ENCODE measurements at regions not wholly inside any gene's neighbourhood (a gene's known extent, or its start where the extent isn't known, plus 50 kb on each side); places are given as distances from the start of the nearest gene placed in this dataset.

DNA sequence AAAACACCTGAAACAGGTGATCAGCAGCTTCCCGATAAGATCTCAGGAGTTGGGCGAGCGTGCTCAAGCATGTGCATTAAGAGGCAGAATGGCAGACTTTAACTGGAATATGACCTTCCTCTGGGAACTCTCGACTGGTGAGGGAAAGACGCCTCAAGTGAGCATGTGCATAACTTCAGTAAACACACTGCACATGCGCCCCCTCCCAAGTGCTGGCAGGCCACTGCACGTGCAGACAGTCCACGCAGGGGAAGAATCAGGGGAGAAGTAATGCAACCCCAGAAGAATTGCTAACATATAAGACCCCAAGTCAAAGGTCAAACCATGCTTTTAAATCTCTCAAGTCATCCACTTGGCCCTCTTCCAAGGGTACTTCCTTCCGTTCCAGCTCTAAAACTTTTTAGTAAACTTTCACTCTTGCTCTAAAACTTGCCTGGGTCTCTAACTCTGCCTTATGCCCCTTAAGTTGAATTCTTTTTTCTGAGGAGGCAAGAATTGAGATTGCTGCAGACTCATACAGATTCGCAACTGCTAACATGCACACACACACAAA lies 541.0 kb downstream of the TNS3 start:
- ATAC-seq: no peak

DNA sequence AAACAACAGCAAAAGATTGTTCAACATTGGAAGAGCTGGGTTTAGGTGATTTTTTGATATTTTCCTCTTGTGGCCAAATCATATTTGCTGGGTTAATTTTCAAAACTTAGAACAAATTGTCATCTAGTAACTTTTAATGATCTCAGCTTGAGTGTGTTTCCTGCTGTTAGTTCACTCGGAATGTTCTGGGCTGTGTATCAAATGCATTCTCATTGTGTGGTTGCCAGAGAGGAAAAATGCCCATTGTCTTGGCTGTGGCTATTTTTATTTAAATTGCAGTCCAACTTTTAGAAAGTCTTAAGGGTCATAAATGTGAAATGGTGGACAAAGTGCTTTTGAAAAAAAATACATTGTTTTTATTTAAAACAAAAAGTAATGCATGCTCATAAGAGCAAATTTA lies 542.0 kb downstream of the TNS3 start:
- ATAC-seq: no peak

GRCh38 chr7:47039089-47039648 lies 542.7 kb downstream of the TNS3 start:
- ATAC-seq: no peak

DNA sequence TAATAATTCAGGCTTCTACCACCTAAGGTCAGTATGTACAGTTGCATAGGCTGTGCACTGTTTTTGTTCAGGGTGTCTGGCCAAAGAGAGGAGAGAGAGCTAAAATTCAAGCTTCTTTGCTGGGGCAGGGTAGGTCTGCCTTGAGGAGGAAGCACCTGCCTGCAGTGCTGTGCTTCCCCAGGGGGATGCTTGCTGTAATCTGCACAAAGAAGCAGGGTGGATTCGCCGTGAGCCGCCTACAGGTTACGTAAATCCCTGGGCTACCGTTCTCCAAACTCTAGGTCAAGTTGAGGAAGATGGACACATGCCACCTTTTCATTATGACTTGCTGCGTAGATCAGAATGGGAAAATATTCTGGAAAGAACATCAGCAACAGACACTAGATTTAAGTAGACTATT lies 543.3 kb downstream of the TNS3 start:
- ATAC-seq: no peak

GRCh38 chr7:47037607-47038006 lies 544.3 kb downstream of the TNS3 start:
- ATAC-seq: no peak

DNA sequence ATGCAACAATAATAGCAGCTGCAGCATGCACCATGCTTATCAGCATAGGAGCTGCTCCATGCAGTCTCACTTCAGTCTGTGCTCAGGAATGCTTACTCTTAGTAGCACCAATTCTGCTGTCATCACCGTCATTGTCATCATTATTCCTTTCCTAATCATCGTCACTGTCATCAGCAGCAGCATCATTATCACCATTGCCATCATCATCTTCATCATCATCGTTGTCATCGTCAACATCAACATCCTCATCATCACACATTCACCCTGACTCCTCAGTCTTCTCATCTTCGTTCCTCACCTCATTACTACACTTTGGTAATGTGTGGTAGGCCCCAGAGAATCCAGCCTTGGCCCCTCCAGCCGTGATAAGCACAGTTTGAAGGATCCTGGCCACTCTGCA lies 545.0 kb downstream of the TNS3 start:
- ATAC-seq: no peak

GRCh38 chr7:47035522-47035921 lies 546.4 kb downstream of the TNS3 start:
- ATAC-seq: no peak

GRCh38 chr7:47034180-47034579 lies 547.7 kb downstream of the TNS3 start:
- no peak for ATAC-seq

GRCh38 chr7:47032536-47032908 lies 549.4 kb downstream of the TNS3 start:
- no peak for ATAC-seq

DNA sequence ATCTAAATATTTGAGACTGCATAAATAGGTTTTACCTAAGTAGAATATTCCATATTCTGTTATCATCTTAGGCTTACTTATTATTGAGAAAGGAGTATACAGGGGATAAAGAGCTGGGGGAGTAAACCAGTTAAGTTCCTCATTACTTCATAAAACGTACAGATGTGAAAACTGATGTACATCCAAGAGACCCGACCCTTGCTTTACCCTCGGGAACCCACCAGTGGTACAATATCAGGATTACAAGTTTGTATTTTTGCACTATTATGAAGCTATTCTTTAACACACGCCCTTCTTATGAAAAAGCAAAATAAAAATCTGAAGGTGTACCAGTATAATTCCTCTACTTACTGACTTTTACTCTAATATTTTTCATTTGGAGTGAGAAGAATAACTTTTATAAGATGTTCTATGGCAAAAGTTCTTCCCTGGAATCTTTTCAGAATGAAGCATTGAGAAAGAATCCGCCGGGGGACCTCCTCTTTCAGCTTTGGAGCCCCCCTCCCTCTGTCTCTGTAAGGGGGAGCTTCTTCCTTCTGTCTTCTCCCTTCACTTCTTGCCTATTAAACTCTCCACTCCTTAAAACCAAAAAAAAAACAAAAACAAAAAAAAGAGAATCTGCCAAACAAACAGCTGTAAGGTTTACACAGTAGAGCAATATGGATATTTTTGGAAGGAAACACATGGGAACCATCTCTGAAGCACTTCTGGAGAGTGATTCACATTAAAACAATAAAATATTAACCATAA lies 550.0 kb downstream of the TNS3 start:
- ATAC-seq: no peak

DNA sequence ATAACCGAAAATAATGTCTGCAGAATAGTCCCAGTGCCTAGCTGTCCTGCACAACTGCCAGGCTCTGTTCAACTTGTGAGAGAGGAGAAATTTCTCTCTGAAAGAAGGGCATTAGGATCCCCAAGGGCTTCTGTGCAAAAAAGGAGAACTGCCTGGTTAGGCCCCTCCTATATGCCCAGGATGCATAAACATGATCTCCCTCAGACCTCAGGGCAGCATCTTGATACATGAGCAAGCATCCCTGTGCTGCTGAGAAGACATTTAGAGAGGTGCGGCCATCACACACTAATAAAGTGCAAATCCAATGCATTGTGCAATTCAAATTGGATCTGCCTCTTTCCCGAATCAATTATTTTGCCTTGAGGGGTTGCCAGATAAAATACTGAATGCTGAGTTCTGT lies 553.6 kb downstream of the TNS3 start:
- no peak for ATAC-seq

DNA sequence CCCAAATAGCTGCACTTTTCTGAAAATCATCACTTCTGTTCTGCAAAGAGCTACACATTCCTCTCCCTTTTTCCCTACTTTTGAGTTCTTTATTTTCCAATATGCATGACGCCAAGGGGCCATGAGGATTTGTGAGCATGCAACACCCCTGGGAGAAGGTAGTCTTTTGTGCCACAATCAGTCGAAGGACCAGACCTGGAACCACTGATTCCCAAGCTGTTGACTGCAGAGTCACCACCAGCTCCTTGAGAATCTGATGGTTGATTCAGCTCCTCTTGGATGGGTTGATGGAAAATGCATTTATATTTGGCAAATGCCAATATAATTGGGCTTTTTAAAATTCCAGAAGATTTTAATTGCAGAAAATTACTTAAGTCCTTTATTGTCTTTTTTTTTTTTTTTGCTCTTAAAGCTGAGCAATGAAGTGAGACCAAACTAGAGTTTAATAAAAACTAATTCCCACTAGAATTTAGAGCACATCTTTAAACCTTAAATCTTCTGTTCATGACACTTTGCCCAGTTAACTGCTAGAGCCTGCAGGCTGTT lies 554.1 kb downstream of the TNS3 start:
- no peak for ATAC-seq

GRCh38 chr7:47026780-47027361 lies 555.0 kb downstream of the TNS3 start:
- no peak for ATAC-seq

DNA sequence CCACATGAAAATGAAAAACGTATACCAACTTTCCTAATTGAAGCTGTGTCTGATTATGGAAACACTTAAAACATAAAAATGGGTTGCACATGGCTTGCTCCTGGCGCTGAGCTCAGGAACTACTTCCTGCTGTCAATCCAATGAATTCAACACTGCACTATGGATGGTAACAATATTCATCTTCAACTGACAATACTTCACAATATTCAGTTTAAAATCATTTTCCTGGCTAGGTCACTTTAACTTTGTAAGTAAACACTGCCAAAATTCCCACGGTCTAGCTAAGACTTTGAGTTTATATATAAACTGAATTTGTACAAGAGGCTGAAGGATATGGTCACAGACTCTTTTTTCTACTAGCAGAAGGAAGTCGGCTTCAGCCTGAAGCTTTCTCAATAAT lies 556.9 kb downstream of the TNS3 start:
- no peak for ATAC-seq

GRCh38 chr7:47008461-47008860 lies 573.5 kb downstream of the TNS3 start:
- ATAC-seq: no peak

DNA sequence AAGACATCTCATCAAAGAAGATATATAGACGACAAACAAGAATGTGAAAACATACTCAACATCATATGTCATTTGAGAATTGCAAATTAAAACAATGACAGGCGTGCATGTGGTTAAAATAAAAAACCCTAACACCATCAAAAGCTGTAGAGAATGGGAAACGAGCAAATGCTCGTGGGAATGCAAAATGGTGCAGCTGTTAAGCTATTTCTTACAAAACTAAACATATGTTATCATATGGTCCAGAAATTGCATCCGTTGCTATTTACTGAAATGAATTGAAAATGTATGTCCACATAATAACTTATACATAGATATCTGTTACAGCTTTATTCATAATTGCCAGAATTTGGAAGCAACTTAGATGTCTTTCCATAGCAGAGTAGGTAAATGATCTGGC lies 574.4 kb downstream of the TNS3 start:
- no peak for ATAC-seq

DNA sequence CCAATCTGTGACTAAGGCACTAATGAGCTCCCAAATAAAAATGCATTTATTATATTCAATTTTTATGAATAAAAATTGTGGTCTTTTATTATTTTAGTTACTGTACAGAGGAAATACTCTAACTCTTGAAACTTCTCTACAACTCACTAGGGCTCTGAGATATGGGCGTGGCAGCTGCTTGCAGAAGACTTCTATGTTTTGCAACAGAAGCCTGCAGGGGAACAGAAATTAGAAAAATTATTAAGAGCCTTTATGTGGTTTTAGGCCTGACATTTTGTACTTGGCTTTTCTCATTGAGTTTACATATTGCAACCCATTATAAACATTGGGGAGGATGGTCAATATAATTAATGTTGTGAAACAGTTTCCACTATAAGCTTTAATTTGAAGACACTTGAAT lies 581.4 kb downstream of the TNS3 start:
- ATAC-seq: no peak

DNA sequence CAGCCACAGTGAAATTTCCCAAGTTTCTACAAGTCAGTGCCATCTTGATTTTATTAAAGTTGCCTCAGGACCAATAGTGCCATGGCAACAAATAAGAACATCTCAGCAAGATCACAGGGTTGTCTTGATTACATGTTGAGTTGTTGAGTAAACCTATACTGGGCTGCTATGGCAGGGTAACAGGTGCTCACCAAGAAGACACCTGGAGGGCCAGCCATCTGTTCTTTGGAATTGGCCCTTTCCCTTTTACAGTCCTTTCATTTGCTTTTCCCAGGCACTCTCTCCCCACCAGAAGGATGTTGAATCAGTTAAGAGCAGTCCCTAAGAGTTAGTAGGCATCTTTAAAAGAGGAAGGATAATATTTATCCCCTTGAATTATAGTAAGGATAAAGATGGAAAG lies 582.0 kb downstream of the TNS3 start:
- no peak for ATAC-seq

DNA sequence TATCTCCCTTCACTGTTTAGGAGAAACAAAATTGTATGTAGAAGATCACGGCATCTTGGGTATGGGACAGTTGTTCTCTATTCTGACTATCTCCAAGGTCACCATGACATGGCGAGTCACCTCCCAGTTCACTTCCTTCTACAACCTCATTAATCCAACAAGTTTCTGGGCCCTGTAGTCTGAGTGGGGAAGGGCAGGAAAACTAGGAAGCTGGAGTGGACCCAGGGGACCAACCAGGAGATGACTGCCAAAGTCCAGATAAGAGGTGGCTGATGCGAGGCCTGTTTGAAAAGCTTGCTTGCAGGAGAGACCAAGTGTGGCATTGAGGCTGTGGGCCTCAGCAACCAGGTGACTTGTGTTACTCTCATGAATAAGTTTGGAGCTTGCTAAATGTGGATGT lies 584.9 kb downstream of the TNS3 start:
- no peak for ATAC-seq

DNA sequence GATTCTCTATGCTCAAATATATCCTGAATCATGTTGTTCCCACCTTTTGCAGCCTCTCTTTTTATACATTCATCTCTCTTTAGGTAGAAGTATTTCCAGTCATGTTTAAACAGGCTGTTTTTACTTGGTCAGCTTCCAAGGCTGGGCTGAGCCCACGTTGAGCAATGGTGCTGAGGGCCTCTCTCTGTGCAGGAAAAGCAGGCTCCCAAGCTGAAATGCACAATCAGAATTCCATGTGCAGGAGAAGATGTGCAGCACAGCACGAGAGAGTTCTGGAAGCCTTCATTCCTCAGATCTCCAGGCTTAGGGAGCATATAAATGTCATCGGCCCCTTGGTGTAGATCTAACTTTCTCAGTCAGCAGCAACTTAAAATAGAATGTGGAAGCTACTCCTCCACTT lies 588.5 kb downstream of the TNS3 start:
- no peak for ATAC-seq

DNA sequence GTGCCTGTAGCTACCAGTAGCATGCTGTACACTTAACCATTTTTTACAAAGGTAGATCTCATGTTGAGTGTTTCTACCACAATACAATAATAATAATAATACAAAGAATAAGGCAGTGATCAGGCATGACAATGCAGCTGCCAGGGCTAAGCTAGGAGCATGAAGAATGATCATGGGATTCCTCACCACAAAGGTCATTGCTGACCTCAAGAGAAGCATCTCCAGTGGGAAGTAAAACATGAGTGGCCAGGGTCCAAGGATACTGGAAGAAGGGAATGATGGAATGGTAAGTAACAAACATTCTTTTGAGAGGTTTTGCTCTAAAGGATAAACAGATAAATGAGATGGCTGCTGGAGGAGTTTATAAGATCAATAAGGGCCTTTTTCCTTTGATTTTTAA lies 591.1 kb downstream of the TNS3 start:
- ATAC-seq: no peak

DNA sequence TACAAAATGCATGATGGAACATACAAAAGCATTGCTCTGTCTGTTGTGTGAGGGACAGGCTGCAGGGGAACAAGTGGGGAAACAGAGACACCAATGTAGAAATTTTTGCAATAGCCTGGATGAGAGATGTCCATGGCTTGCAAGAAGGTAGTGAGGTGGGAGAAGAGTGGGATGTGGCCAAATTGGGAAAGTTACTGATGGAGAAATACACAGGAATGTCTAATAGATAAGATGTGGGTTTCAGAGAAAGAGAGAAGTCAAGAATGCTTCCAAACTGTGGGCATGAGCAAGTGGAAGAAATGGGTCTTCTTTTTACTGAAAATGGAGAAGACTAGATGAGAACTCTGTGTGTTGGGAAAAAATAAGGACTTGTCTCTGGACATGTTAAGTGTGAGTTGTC lies 592.7 kb downstream of the TNS3 start:
- ATAC-seq: no peak

DNA sequence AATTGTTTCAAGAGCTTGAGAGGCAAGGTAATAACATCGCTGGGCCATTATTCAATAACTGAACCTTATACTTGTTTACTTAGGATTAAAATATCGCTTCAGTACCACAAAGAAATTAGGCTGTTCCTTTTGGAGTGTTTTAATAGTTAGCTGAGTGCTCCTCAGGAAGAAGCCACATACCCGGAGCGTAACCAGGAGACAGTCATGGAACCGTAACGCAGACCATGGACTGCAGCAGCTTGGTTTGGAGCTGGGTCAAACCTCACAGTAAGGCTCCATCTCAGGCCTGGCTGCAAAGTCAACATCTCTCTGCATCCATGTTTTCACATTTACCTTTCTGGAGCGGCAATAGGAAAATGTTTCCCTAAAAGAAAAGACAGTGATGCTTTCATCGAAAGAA lies 599.0 kb downstream of the TNS3 start:
- ATAC-seq: no peak

GRCh38 chr7:46979439-46979838 lies 602.5 kb downstream of the TNS3 start:
- no peak for ATAC-seq
